Spleen (tissue), 7 donors: ENCODE measurements at regions not wholly inside any gene's neighbourhood (a gene's known extent, or its start where the extent isn't known, plus 50 kb on each side); places are given as distances from the start of the nearest gene placed in this dataset.

Experiments
- POLR2A ChIP-seq, 3 donors: fragments of 450-650 bp; IDR thresholded peaks; one replicate each; pipeline ENCODE4 v1.5.1; 2017; ENCODE audit warnings: antibody characterized with exemption in 3 of 3, mild to moderate bottlenecking in 1 of 3
- POLR2AphosphoS5 ChIP-seq, 3 donors: sonication (generic); formaldehyde crosslinking; IDR thresholded peaks; one replicate each; pipeline ENCODE4 v1.5.1; 2017; ENCODE audit warnings: antibody characterized with exemption in 3 of 3
- TF ChIP-seq, protein P1 (sequence below), 11 experiments: fragments of 200-600 bp in 7 of 11; fragments of 450-650 bp in 4 of 11; sonication (generic) in 4 of 11; IDR thresholded peaks in 8 of 11; conservative IDR thresholded peaks in 3 of 11; 1 replicate in 7 of 11; 2 replicates in 4 of 11; pipeline versions ENCODE4 v1.4.0 to v1.8.0; 2016 to 2021; ENCODE audit warnings: antibody characterized with exemption in 11 of 11, inconsistent platforms in 4 of 11, mild to moderate bottlenecking in 1 of 11
- donor health status: DM: no; HTN: no; CAD: no; lungs with moderate emphysema.
- donor health status: DM: no; HTN: no; CAD: no.
- donor health status: DM: no; HTN: no; CAD: no.

DNA sequence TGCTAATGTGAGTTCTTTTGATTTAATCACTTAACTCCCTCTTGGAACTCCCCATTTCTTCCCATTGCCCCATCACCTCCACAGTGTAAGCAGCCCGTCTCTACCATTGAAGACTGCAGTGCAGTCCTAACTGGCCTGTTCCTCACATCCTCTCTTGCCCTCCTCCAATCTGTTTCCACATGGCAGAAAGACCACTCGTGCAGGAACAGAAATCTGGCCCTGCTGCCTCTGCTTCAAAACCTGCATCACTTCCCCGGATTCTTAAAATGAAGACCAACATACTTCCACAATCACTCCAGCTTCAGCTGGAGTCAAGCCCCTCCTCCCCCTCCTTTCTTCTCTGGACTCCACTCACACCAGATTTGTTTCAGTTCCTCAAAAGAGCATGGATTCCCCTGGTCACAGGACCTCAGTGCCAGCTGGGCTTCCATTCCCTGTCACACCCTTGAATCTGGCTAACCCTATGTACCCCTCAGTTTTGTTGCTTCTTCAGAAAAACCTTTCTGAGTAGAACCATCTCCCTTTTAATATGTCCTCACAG lies 802.3 kb downstream of the MAFB start:
- TF ChIP-seq, protein P1, sequence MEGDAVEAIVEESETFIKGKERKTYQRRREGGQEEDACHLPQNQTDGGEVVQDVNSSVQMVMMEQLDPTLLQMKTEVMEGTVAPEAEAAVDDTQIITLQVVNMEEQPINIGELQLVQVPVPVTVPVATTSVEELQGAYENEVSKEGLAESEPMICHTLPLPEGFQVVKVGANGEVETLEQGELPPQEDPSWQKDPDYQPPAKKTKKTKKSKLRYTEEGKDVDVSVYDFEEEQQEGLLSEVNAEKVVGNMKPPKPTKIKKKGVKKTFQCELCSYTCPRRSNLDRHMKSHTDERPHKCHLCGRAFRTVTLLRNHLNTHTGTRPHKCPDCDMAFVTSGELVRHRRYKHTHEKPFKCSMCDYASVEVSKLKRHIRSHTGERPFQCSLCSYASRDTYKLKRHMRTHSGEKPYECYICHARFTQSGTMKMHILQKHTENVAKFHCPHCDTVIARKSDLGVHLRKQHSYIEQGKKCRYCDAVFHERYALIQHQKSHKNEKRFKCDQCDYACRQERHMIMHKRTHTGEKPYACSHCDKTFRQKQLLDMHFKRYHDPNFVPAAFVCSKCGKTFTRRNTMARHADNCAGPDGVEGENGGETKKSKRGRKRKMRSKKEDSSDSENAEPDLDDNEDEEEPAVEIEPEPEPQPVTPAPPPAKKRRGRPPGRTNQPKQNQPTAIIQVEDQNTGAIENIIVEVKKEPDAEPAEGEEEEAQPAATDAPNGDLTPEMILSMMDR (IDR thresholded peaks at IDR 0.05 in 8 of 11, conservative IDR thresholded peaks at IDR 0.05 in 3 of 11), result no peak
- TF ChIP-seq POLR2A (IDR thresholded peaks at IDR 0.05) (no peak), POLR2AphosphoS5 (IDR thresholded peaks at IDR 0.05) (no peak)
